HFF-Myc (cell line): ENCODE measurements at regions not wholly inside any gene's neighbourhood (a gene's known extent, or its start where the extent isn't known, plus 50 kb on each side); places are given as distances from the start of the nearest gene placed in this dataset.

ENCODE experiments used
- DNase-seq: peaks from one replicate; pipeline ENCODE4 v3.0.0-alpha.2; 2011; ENCODE audit warnings: low read depth; ENCODE audit errors: extremely low read depth
- H3K4me3 ChIP-seq: replicated peaks from 2 replicates; pipeline ENCODE4 v1.5.1; 2011; ENCODE audit warnings: low read depth, mild to moderate bottlenecking, control low read depth, low read length
- CTCF ChIP-seq: IDR thresholded peaks from 2 replicates; pipeline ENCODE4 v1.5.1; 2012; ENCODE audit warnings: mild to moderate bottlenecking, low read depth, low read length, control low read depth; ENCODE audit errors: missing control alignments

GRCh38 chr11:19433367-19433766 is 192.6 kb upstream of the E2F8 start:
- no peak for TF ChIP-seq CTCF
- DNase-seq, result no peak

GRCh38 chr11:19432370-19433061 is 191.8 kb upstream of the E2F8 start:
- no peak for TF ChIP-seq CTCF
- H3K4me3 ChIP-seq, result no peak overlapping the region
- DNase-seq, result peak; percentile 11

More at GRCh38 chr11:19433367-19433766, 192.6 kb upstream of the E2F8 start:
- no peak overlapping the region for H3K4me3 ChIP-seq

GRCh38 chr11:19430754-19431398 is 190.1 kb upstream of the E2F8 start:
- no peak for DNase-seq
- H3K4me3 ChIP-seq, result no peak overlapping the region
- no peak for TF ChIP-seq CTCF

GRCh38 chr11:19430346-19430745 is 189.6 kb upstream of the E2F8 start:
- H3K4me3 ChIP-seq, result no peak overlapping the region
- TF ChIP-seq CTCF, result no peak
- no peak for DNase-seq

- H3K4me3 ChIP-seq, result no peak overlapping the region
- no peak for DNase-seq
- TF ChIP-seq CTCF, result no peak
These were observed 188.5 kb upstream of the E2F8 start for GRCh38 chr11:19429108-19429760.

- no peak for TF ChIP-seq CTCF
- DNase-seq, result no peak
- H3K4me3 ChIP-seq, result no peak overlapping the region
These were observed 187.7 kb upstream of the E2F8 start for GRCh38 chr11:19428206-19429002.
